ENCODE measurements at regions not wholly inside any gene's neighbourhood (a gene's known extent, or its start where the extent isn't known, plus 50 kb on each side); places are given as distances from the start of the nearest gene placed in this dataset.

GRCh38 chr11:41920374-41920773, 460.9 kb upstream of the LRRC4C start:
- Mint-ChIP-seq H3K9me3 (ENCODE audit: unreplicated experiment) (peaks cover 17% of the 10 kb centered on the region), H3K4me1 (ENCODE audit: unreplicated experiment) (no peaks in the 10 kb centered on the region), H3K36me3 (ENCODE audit: low read depth, unreplicated experiment) (peaks cover 3% of the 10 kb centered on the region), H3K27me3 (ENCODE audit: unreplicated experiment) (peaks cover 5% of the 10 kb centered on the region), H3K27ac (ENCODE audit: unreplicated experiment) (no peak overlapping the region), H3K4me3 (ENCODE audit: unreplicated experiment) (no peak overlapping the region)
- no peak for DNase-seq (ENCODE audit: low spot score)
- TF ChIP-seq, protein P1, sequence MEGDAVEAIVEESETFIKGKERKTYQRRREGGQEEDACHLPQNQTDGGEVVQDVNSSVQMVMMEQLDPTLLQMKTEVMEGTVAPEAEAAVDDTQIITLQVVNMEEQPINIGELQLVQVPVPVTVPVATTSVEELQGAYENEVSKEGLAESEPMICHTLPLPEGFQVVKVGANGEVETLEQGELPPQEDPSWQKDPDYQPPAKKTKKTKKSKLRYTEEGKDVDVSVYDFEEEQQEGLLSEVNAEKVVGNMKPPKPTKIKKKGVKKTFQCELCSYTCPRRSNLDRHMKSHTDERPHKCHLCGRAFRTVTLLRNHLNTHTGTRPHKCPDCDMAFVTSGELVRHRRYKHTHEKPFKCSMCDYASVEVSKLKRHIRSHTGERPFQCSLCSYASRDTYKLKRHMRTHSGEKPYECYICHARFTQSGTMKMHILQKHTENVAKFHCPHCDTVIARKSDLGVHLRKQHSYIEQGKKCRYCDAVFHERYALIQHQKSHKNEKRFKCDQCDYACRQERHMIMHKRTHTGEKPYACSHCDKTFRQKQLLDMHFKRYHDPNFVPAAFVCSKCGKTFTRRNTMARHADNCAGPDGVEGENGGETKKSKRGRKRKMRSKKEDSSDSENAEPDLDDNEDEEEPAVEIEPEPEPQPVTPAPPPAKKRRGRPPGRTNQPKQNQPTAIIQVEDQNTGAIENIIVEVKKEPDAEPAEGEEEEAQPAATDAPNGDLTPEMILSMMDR (IDR thresholded peaks at IDR 0.05; ENCODE audit: unreplicated experiment): no peak

GRCh38 chr11:41921746-41922390, 462.4 kb upstream of the LRRC4C start:
- TF ChIP-seq, protein P1 (IDR thresholded peaks at IDR 0.05; ENCODE audit: unreplicated experiment): no peak
- Mint-ChIP-seq H3K4me1 (ENCODE audit: unreplicated experiment) (no peaks in the 10 kb centered on the region), H3K9me3 (ENCODE audit: unreplicated experiment) (peaks cover 14% of the 10 kb centered on the region), H3K36me3 (ENCODE audit: low read depth, unreplicated experiment) (peaks cover 3% of the 10 kb centered on the region), H3K27ac (ENCODE audit: unreplicated experiment) (no peak overlapping the region), H3K27me3 (ENCODE audit: unreplicated experiment) (peaks cover 3% of the 10 kb centered on the region), H3K4me3 (ENCODE audit: unreplicated experiment) (no peak overlapping the region)
- no peak for DNase-seq (ENCODE audit: low spot score)

GRCh38 chr11:41926339-41926738, 466.9 kb upstream of the LRRC4C start:
- TF ChIP-seq, protein P1 (IDR thresholded peaks at IDR 0.05; ENCODE audit: unreplicated experiment): no peak
- Mint-ChIP-seq H3K36me3 (ENCODE audit: low read depth, unreplicated experiment) (no peaks in the 10 kb centered on the region), H3K4me1 (ENCODE audit: unreplicated experiment) (no peaks in the 10 kb centered on the region), H3K4me3 (ENCODE audit: unreplicated experiment) (no peak overlapping the region), H3K27ac (ENCODE audit: unreplicated experiment) (no peak overlapping the region), H3K9me3 (ENCODE audit: unreplicated experiment) (peaks cover 3% of the 10 kb centered on the region), H3K27me3 (ENCODE audit: unreplicated experiment) (peaks cover under 1% of the 10 kb centered on the region)
- no peak for DNase-seq (ENCODE audit: low spot score)

DNA sequence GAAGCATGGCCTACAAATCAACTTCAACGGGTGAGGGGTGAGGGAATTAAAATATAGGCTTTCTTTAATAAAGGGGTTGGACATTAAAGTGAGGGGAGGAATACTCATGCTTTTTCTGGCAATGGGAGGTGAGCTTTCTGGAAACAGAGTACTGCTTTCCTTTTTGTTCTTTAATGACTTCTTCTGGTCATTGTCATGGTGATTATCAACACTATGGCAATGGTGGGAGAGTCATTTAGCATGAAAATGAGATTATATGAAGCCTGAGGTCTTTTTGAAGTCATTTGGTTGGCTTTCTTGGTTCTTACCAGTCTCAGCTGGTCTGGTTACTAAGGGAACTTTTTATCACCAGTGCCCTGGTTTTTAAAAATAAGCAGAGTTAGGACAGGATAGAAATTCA, 475.8 kb upstream of the LRRC4C start:
- DNase-seq (ENCODE audit: low spot score): no peak
- no peaks in the 10 kb centered on the region for H3K36me3 Mint-ChIP-seq (ENCODE audit: low read depth, unreplicated experiment)
- H3K27ac Mint-ChIP-seq (ENCODE audit: unreplicated experiment): no peak overlapping the region
- TF ChIP-seq, protein P1 (IDR thresholded peaks at IDR 0.05; ENCODE audit: unreplicated experiment): no peak
- H3K9me3 Mint-ChIP-seq (ENCODE audit: unreplicated experiment): no peaks in the 10 kb centered on the region
- peaks cover 2% of the 10 kb centered on the region for H3K4me1 Mint-ChIP-seq (ENCODE audit: unreplicated experiment)
- H3K4me3 Mint-ChIP-seq (ENCODE audit: unreplicated experiment): no peak overlapping the region
- H3K27me3 Mint-ChIP-seq (ENCODE audit: unreplicated experiment): no peaks in the 10 kb centered on the region

DNA sequence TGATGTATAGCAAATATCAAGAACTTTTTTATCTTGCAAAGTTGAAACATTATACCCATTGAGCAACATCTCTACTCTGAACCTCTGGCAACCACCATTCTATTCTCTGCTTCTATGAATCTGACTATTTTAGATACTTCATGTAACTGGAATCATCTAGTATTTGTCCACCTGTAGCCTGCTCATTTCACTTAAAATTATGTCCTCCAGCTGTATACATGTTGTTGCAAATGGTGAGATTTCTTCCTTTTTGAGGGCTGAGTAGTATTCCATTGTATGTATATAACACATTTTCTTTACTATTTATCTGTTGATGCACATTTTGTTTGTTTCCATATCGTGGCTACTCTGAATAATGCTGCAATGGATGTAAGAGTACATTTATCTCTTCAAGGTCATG, 476.3 kb upstream of the LRRC4C start:
- no peak overlapping the region for H3K4me3 Mint-ChIP-seq (ENCODE audit: unreplicated experiment)
- no peak overlapping the region for H3K27ac Mint-ChIP-seq (ENCODE audit: unreplicated experiment)
- DNase-seq (ENCODE audit: low spot score): no peak
- H3K9me3 Mint-ChIP-seq (ENCODE audit: unreplicated experiment): no peaks in the 10 kb centered on the region
- no peaks in the 10 kb centered on the region for H3K36me3 Mint-ChIP-seq (ENCODE audit: low read depth, unreplicated experiment)
- H3K27me3 Mint-ChIP-seq (ENCODE audit: unreplicated experiment): peaks cover under 1% of the 10 kb centered on the region
- TF ChIP-seq, protein P1 (IDR thresholded peaks at IDR 0.05; ENCODE audit: unreplicated experiment): no peak
- H3K4me1 Mint-ChIP-seq (ENCODE audit: unreplicated experiment): peaks cover 2% of the 10 kb centered on the region
